Keratinocyte (primary cell): ENCODE measurements at regions not wholly inside any gene's neighbourhood (a gene's known extent, or its start where the extent isn't known, plus 50 kb on each side); places are given as distances from the start of the nearest gene placed in this dataset.

Experiments used
- DNase-seq: peaks from one replicate; pipeline ENCODE4 v3.0.0-alpha.2; 2011; ENCODE audit warnings: low read depth, missing footprints, low spot score
- FAIRE-seq: peaks from 2 replicates; lab custom pipeline; 2011; peaks lifted over from hg19 to GRCh38; lab: Jason Lieb, UNC
- H2AFZ ChIP-seq: 2 replicates; pipeline ENCODE4 v1.6.0; 2012; ENCODE audit warnings: low read length, control low read depth, inconsistent platforms; ENCODE audit not compliant: control insufficient read depth
- H3K27ac ChIP-seq: 2 replicates; pipeline ENCODE4 v1.5.1; 2011; ENCODE audit warnings: low read length; ENCODE audit not compliant: control insufficient read depth, insufficient read depth
- H3K27me3 ChIP-seq: 3 replicates; pipeline ENCODE4 v1.6.0; 2011; ENCODE audit warnings: low read length; ENCODE audit not compliant: control insufficient read depth, insufficient read depth; ENCODE audit errors: extremely low read depth
- H3K36me3 ChIP-seq, 2 experiments: 2 replicates in 1 of 2; 3 replicates in 1 of 2; pipeline ENCODE4 v1.5.1; 2011; ENCODE audit warnings: low read length in 2 of 2, mild to moderate bottlenecking in 1 of 2; ENCODE audit not compliant: control insufficient read depth in 2 of 2, insufficient read depth in 2 of 2; ENCODE audit errors: extremely low read depth in 1 of 2
- H3K4me1 ChIP-seq: 3 replicates; pipeline ENCODE4 v1.5.1; 2011; ENCODE audit warnings: low read length; ENCODE audit not compliant: control insufficient read depth, insufficient read depth; ENCODE audit errors: extremely low read depth
- H3K4me2 ChIP-seq: 3 replicates; pipeline ENCODE4 v1.6.0; 2011; ENCODE audit warnings: low read depth, low read length; ENCODE audit not compliant: control insufficient read depth, insufficient read depth; ENCODE audit errors: extremely low read depth
- H3K4me3 ChIP-seq, 3 experiments: fragments of 200-600 bp in 1 of 3; sonication (generic) in 1 of 3; 2 replicates in 2 of 3; 3 replicates in 1 of 3; pipeline ENCODE4 v1.5.1; 2011 to 2016; ENCODE audit warnings: low read length in 3 of 3, mild to moderate bottlenecking in 3 of 3, control low read depth in 2 of 3, inconsistent platforms in 1 of 3, low read depth in 1 of 3, mixed read lengths in 1 of 3, mixed run types in 1 of 3, moderate library complexity in 1 of 3; ENCODE audit not compliant: control insufficient read depth in 2 of 3, insufficient read depth in 2 of 3; ENCODE audit errors: extremely low read depth in 1 of 3
- H3K79me2 ChIP-seq: 2 replicates; pipeline ENCODE4 v1.6.0; 2012; ENCODE audit warnings: low read length; ENCODE audit not compliant: control insufficient read depth, insufficient read depth
- H3K9ac ChIP-seq: 3 replicates; pipeline ENCODE4 v1.6.0; 2011; ENCODE audit warnings: low read length; ENCODE audit not compliant: control insufficient read depth, insufficient read depth; ENCODE audit errors: extremely low read depth
- H3K9me1 ChIP-seq: 3 replicates; pipeline ENCODE4 v1.6.0; 2011; ENCODE audit warnings: low read length; ENCODE audit not compliant: control insufficient read depth, insufficient read depth; ENCODE audit errors: extremely low read depth
- H3K9me3 ChIP-seq: 2 replicates; pipeline ENCODE4 v1.5.1; 2012; ENCODE audit warnings: low read depth, low read length; ENCODE audit not compliant: control insufficient read depth
- H4K20me1 ChIP-seq: 3 replicates; pipeline ENCODE4 v1.6.0; 2011; ENCODE audit warnings: low read length; ENCODE audit not compliant: control insufficient read depth, insufficient read depth; ENCODE audit errors: extremely low read depth
- CTCF ChIP-seq, 3 experiments: IDR thresholded peaks in 1 of 3; conservative IDR thresholded peaks in 1 of 3; optimal IDR thresholded peaks in 1 of 3; 2 replicates in 2 of 3; 3 replicates in 1 of 3; pipeline versions ENCODE3 to v1.5.1; 2011; ENCODE audit warnings: low read length in 3 of 3, mild to moderate bottlenecking in 3 of 3, moderate library complexity in 2 of 3, control low read depth in 1 of 3, inconsistent platforms in 1 of 3; ENCODE audit not compliant: insufficient read depth in 2 of 3; ENCODE audit errors: extremely low read depth in 1 of 3
- EZH2 ChIP-seq: IDR thresholded peaks from one replicate; pipeline ENCODE4 v1.6.1; 2012; ENCODE audit warnings: inconsistent platforms, mild to moderate bottlenecking, low read length, moderate library complexity
- dilution Hi-C: fragments of 300-500 bp; cut with MboI; formaldehyde crosslinking; loops from one replicate; pipeline ENCODE4 v1.7.0; 2020; ENCODE audit warnings: low sequenced_read_pairs; ENCODE audit not compliant: extremely low pct_ligation_motif_present

- no peak overlapping the region for H3K9ac ChIP-seq
- DNase-seq (no peak), FAIRE-seq (no peak)
- H3K9me3 ChIP-seq, result peaks cover 13% of the 10 kb centered on the region
- no peak overlapping the region for H3K4me3 ChIP-seq
- H3K9me1 ChIP-seq, result no peaks in the 10 kb centered on the region
- no peaks in the 10 kb centered on the region for H3K4me1 ChIP-seq
- H3K27ac ChIP-seq, result no peak overlapping the region
- no peak overlapping the region for H3K4me2 ChIP-seq
- TF ChIP-seq CTCF (optimal IDR thresholded peaks at IDR 0.05 in 1 of 3, IDR thresholded peaks at IDR 0.05 in 1 of 3, conservative IDR thresholded peaks at IDR 0.05 in 1 of 3; ENCODE audit: extremely low read depth in 1 of 3, insufficient read depth in 2 of 3, low read length in 3 of 3) (no peak), EZH2 (no peak)
- dilution Hi-C loops, result no loop called here
- H3K36me3 ChIP-seq, result no peaks in the 10 kb centered on the region
- no peaks in the 10 kb centered on the region for H4K20me1 ChIP-seq
- H3K79me2 ChIP-seq, result no peaks in the 10 kb centered on the region
- no peaks in the 10 kb centered on the region for H3K27me3 ChIP-seq
- no peak overlapping the region for H2AFZ ChIP-seq
These were observed 188.6 kb downstream of the ALG10 start for GRCh38 chr12:34210689-34211530.

DNA sequence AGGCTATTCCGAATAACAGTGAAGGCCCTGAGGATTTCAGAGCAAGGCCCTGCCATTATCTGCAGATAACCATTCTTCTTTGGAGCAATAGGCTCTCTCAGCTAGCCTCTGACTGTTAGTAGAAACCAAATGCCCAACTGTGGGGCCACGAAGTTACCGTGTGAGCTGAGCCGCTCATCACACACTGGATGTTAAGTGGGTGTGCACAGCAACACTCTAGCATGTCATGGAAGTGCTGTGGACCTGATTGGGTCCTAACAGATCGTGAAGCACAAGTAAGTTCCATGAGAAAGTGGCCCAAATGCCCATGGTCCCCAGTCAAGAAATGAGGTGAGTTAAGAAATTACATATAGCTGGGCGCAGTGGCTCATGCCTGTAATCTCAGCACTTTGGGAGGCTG, 190.4 kb downstream of the ALG10 start:
- no peak overlapping the region for H3K4me2 ChIP-seq
- H3K27ac ChIP-seq, result no peak overlapping the region
- peaks cover 9% of the 10 kb centered on the region for H3K9me3 ChIP-seq
- no peaks in the 10 kb centered on the region for H3K79me2 ChIP-seq
- no peak overlapping the region for H2AFZ ChIP-seq
- dilution Hi-C loops, result no loop called here
- no peak for TF ChIP-seq EZH2
- no peak for TF ChIP-seq CTCF (optimal IDR thresholded peaks at IDR 0.05 in 1 of 3, IDR thresholded peaks at IDR 0.05 in 1 of 3, conservative IDR thresholded peaks at IDR 0.05 in 1 of 3; ENCODE audit: extremely low read depth in 1 of 3, insufficient read depth in 2 of 3, low read length in 3 of 3)
- no peaks in the 10 kb centered on the region for H4K20me1 ChIP-seq
- no peak for FAIRE-seq
- no peaks in the 10 kb centered on the region for H3K27me3 ChIP-seq
- H3K4me1 ChIP-seq, result no peaks in the 10 kb centered on the region
- H3K9ac ChIP-seq, result no peak overlapping the region
- H3K9me1 ChIP-seq, result no peaks in the 10 kb centered on the region
- DNase-seq, result no peak
- H3K36me3 ChIP-seq, result no peaks in the 10 kb centered on the region
- H3K4me3 ChIP-seq, result no peak overlapping the region
